HCT116 (cell line): ENCODE measurements at regions not wholly inside any gene's neighbourhood (a gene's known extent, or its start where the extent isn't known, plus 50 kb on each side); places are given as distances from the start of the nearest gene placed in this dataset.

Experiments used
- ATAC-seq: fragments of 200-7000 bp; cut with Tn5 transposase; 2 replicates; pipeline ENCODE4 v1.9.1; 2020; ENCODE audit warnings: mild to moderate bottlenecking, moderate library complexity
- BruUV-seq: library from RNA; stranded (reverse); fragments of 400-500 nt; replicated peaks from 2 replicates; lab custom pipeline; 2021; lab: Mats Ljungman, UMichigan
- CTCF ChIA-PET: fragments of 300-600 bp; sonication (Branson Sonifier 250); formaldehyde crosslinking; loops from one replicate; lab custom pipeline; 2021; ENCODE audit warnings: antibody characterized with exemption; lab: Charles Lee
- POLR2A ChIA-PET: fragments of 300-600, 350-600 bp; sonication (Branson Sonifier 250); formaldehyde crosslinking; loops from one replicate; lab custom pipeline; 2021; ENCODE audit warnings: antibody characterized with exemption; lab: Charles Lee
- RAD21 ChIA-PET, 2 experiments: fragments of 300-600 bp; sonication (Branson Sonifier 250); formaldehyde crosslinking; loops; one replicate each; lab custom pipeline; 2023; ENCODE audit warnings: low total read pairs in 2 of 2; ENCODE audit not compliant: uncharacterized antibody in 2 of 2, unreplicated experiment in 2 of 2, low non-redundant PET in 1 of 2; lab: Charles Lee
- DNase-seq: peaks from one replicate; pipeline ENCODE4 v3.0.0-alpha.2; 2010; ENCODE audit warnings: low read depth, low spot score
- H2AFZ ChIP-seq: fragments of 200-600 bp; shearing (Covaris generic), sonication (generic); 2 replicates; pipeline ENCODE4 v1.6.1; 2017; ENCODE audit warnings: low read depth, mixed run types, mixed read lengths, antibody characterized with exemption, low read length; ENCODE audit not compliant: poor library complexity, severe bottlenecking
- H3K27ac ChIP-seq: 2 replicates; pipeline ENCODE4 v1.5.1; 2012; ENCODE audit warnings: low read depth, low read length
- H3K27me3 ChIP-seq: fragments of 200-600 bp; sonication (generic); 2 replicates; pipeline ENCODE4 v1.6.1; 2016; ENCODE audit warnings: mixed run types, low read length, mixed read lengths; ENCODE audit not compliant: insufficient read depth
- H3K36me3 ChIP-seq, 2 experiments: fragments of 200-500 bp in 1 of 2; fragments of 200-600 bp in 1 of 2; sonication (Bioruptor generic) in 1 of 2; sonication (generic) in 1 of 2; 2 replicates each; pipeline versions ENCODE4 v1.5.1 to v1.6.1; 2014 to 2016; ENCODE audit warnings: low read length in 2 of 2, inconsistent platforms in 1 of 2, mixed read lengths in 1 of 2, mixed run types in 1 of 2; ENCODE audit not compliant: insufficient read depth in 2 of 2, control insufficient read depth in 1 of 2
- H3K4me1 ChIP-seq, 2 experiments: fragments of 200-600 bp in 1 of 2; sonication (generic) in 1 of 2; 2 replicates each; pipeline versions ENCODE4 v1.5.1 to v1.6.1; 2012 to 2017; ENCODE audit warnings: low read length in 2 of 2, inconsistent platforms in 1 of 2, mild to moderate bottlenecking in 1 of 2, mixed read lengths in 1 of 2, mixed run types in 1 of 2, moderate library complexity in 1 of 2; ENCODE audit not compliant: insufficient read depth in 2 of 2, control insufficient read depth in 1 of 2
- H3K4me2 ChIP-seq: fragments of 200-600 bp; sonication (generic); 2 replicates; pipeline ENCODE4 v1.6.1; 2017; ENCODE audit warnings: mixed run types, low read length, mixed read lengths
- H3K4me3 ChIP-seq, 2 experiments: fragments of 200-600 bp in 1 of 2; sonication (generic) in 1 of 2; replicated peaks in 1 of 2; 2 replicates each; pipeline ENCODE4 v1.5.1; 2011 to 2016; ENCODE audit warnings: low read length in 2 of 2, control low read depth in 1 of 2, low read depth in 1 of 2, mild to moderate bottlenecking in 1 of 2, mixed read lengths in 1 of 2, mixed run types in 1 of 2
- H3K79me2 ChIP-seq: fragments of 200-600 bp; sonication (generic); 2 replicates; pipeline ENCODE4 v1.6.1; 2017; ENCODE audit warnings: mild to moderate bottlenecking, mixed run types, low read length, moderate library complexity, mixed read lengths; ENCODE audit not compliant: insufficient read depth
- H3K9ac ChIP-seq: fragments of 200-600 bp; sonication (generic); 2 replicates; pipeline ENCODE4 v1.6.1; 2016; ENCODE audit warnings: low read length, mixed read lengths
- H3K9me2 ChIP-seq: fragments of 200-600 bp; sonication (generic), shearing (Covaris generic); 2 replicates; pipeline ENCODE4 v1.6.1; 2017; ENCODE audit warnings: mixed run types, mild to moderate bottlenecking, moderate library complexity; ENCODE audit not compliant: insufficient read depth
- H3K9me3 ChIP-seq, 2 experiments: fragments of 200-500 bp in 1 of 2; fragments of 200-600 bp in 1 of 2; sonication (Bioruptor generic) in 1 of 2; sonication (generic) in 1 of 2; 2 replicates each; pipeline ENCODE4 v1.6.1; 2014 to 2017; ENCODE audit warnings: low read length in 2 of 2, mixed read lengths in 2 of 2, inconsistent platforms in 1 of 2, low read depth in 1 of 2, mild to moderate bottlenecking in 1 of 2, mixed run types in 1 of 2, moderate library complexity in 1 of 2; ENCODE audit not compliant: control insufficient read depth in 1 of 2, insufficient read depth in 1 of 2
- H4K20me1 ChIP-seq: fragments of 200-600 bp; sonication (generic), shearing (Covaris generic); 2 replicates; pipeline ENCODE4 v1.6.1; 2017; ENCODE audit warnings: mixed run types, mild to moderate bottlenecking, moderate library complexity; ENCODE audit not compliant: insufficient read depth
- CBX3 ChIP-seq: IDR thresholded peaks from 2 replicates; pipeline ENCODE4 v1.6.1; 2012; ENCODE audit warnings: low read depth
- CEBPB ChIP-seq: IDR thresholded peaks from 2 replicates; pipeline ENCODE4 v1.6.1; 2012; ENCODE audit warnings: low read depth
- CTCF ChIP-seq, 3 experiments: fragments of 200-600 bp in 1 of 3; sonication (generic) in 1 of 3; IDR thresholded peaks in 2 of 3; conservative IDR thresholded peaks in 1 of 3; 2 replicates each; pipeline ENCODE4 v1.5.1; 2012 to 2017; ENCODE audit warnings: low read depth in 2 of 3, low read length in 2 of 3, antibody characterized with exemption in 1 of 3, borderline replicate concordance in 1 of 3, control low read depth in 1 of 3, mild to moderate bottlenecking in 1 of 3, mixed read lengths in 1 of 3, mixed run types in 1 of 3, moderate library complexity in 1 of 3; ENCODE audit not compliant: insufficient read depth in 1 of 3
- EGR1 ChIP-seq: IDR thresholded peaks from 2 replicates; pipeline ENCODE4 v1.6.1; 2012; ENCODE audit warnings: low read depth
- ELF1 ChIP-seq: IDR thresholded peaks from 2 replicates; pipeline ENCODE4 v1.6.1; 2012; ENCODE audit warnings: low read depth, borderline replicate concordance
- EZH2phosphoT487 ChIP-seq: fragments of 200-600 bp; IDR thresholded peaks from 2 replicates; pipeline ENCODE4 v1.6.1; 2018; ENCODE audit warnings: antibody characterized with exemption, borderline replicate concordance
- JUND ChIP-seq: IDR thresholded peaks from 2 replicates; pipeline ENCODE4 v1.6.1; 2012
- RAD21 ChIP-seq: IDR thresholded peaks from 2 replicates; pipeline ENCODE4 v1.6.1; 2012; ENCODE audit warnings: low read depth, mild to moderate bottlenecking
- SP1 ChIP-seq: IDR thresholded peaks from 2 replicates; pipeline ENCODE4 v1.6.1; 2012; ENCODE audit warnings: low read depth
- TCF7L2 ChIP-seq: IDR thresholded peaks from 2 replicates; pipeline ENCODE4 v1.7.0; 2011; ENCODE audit warnings: borderline replicate concordance, inconsistent platforms; ENCODE audit not compliant: insufficient read depth, insufficient read length; ENCODE audit errors: extremely low read depth
- ZNF274 ChIP-seq: fragments of 200-500 bp; sonication (Bioruptor generic); IDR thresholded peaks from 2 replicates; pipeline ENCODE4 v1.6.1; 2014; ENCODE audit warnings: mild to moderate bottlenecking, low read depth, low read length, inconsistent platforms
- intact Hi-C: fragments of 100-400 bp; cut with micrococcal nuclease; formaldehyde crosslinking; loops from 2 replicates; pipeline ENCODE4 v1.10.0; 2022

- H3K4me2 ChIP-seq = no peak overlapping the region
- no peak overlapping the region for H2AFZ ChIP-seq
- H3K9me2 ChIP-seq = no peaks in the 10 kb centered on the region
- no peak overlapping the region for H3K9ac ChIP-seq
- intact Hi-C loops = no loop called here
- CTCF ChIA-PET = no interaction called here
- ATAC-seq = no peak
- no peaks in the 10 kb centered on the region for H4K20me1 ChIP-seq
- TF ChIP-seq CTCF (IDR thresholded peaks at IDR 0.05 in 2 of 3, conservative IDR thresholded peaks at IDR 0.05 in 1 of 3; ENCODE audit: borderline replicate concordance in 1 of 3, insufficient read depth in 1 of 3, low read depth in 2 of 3, low read length in 2 of 3) = no peak
- TF ChIP-seq SP1 = no peak
- TF ChIP-seq ELF1 = no peak
- no peak for TF ChIP-seq CBX3
- TF ChIP-seq EGR1 = no peak
- no peak for TF ChIP-seq EZH2phosphoT487
- TF ChIP-seq RAD21 = no peak
- no peak for TF ChIP-seq JUND
- no peak for TF ChIP-seq CEBPB
- TF ChIP-seq TCF7L2 = no peak
- DNase-seq = no peak
- RAD21 ChIA-PET = no interaction called here
- H3K79me2 ChIP-seq = no peaks in the 10 kb centered on the region
- H3K27ac ChIP-seq = no peak overlapping the region
- POLR2A ChIA-PET = no interaction called here
- H3K4me3 ChIP-seq = no peak overlapping the region
- H3K9me3 ChIP-seq = no peaks in the 10 kb centered on the region
- no peaks in the 10 kb centered on the region for H3K4me1 ChIP-seq
- H3K36me3 ChIP-seq = no peaks in the 10 kb centered on the region
- no TSS peak for BruUV-seq
- peaks cover 38% of the 10 kb centered on the region for H3K27me3 ChIP-seq
Observed at GRCh38 chr17:13085578-13085977, 67.8 kb upstream of the ELAC2 start.

- Histone ChIP-seq H3K4me1 (no peaks in the 10 kb centered on the region), H2AFZ (no peak overlapping the region), H4K20me1 (no peaks in the 10 kb centered on the region), H3K9me3 (no peaks in the 10 kb centered on the region), H3K4me2 (no peak overlapping the region), H3K36me3 (no peaks in the 10 kb centered on the region), H3K79me2 (no peaks in the 10 kb centered on the region), H3K9ac (no peak overlapping the region)
- CTCF ChIA-PET = no interaction called here
- DNase-seq = no peak
- intact Hi-C loops = no loop called here
- no peak for ATAC-seq
- POLR2A ChIA-PET = no interaction called here
- BruUV-seq = no TSS peak
- TF ChIP-seq EZH2phosphoT487 (no peak), CBX3 (no peak), JUND (no peak), SP1 (no peak), ZNF274 (no peak)
- TF ChIP-seq, all 23 proteins: peak for 0
- Histone ChIP-seq H3K9me2 (no peaks in the 10 kb centered on the region), H3K4me3 (no peak overlapping the region), H3K27ac (no peak overlapping the region), H3K27me3 (peaks cover 38% of the 10 kb centered on the region)
- RAD21 ChIA-PET = no interaction called here
Observed at GRCh38 chr17:13084420-13084819, 66.6 kb upstream of the ELAC2 start.
